RWPE2 (cell line): ENCODE measurements at regions not wholly inside any gene's neighbourhood (a gene's known extent, or its start where the extent isn't known, plus 50 kb on each side); places are given as distances from the start of the nearest gene placed in this dataset.

ENCODE experiments used
- ATAC-seq: fragments of 200-7000 bp; cut with Tn5 transposase; 3 replicates; pipeline ENCODE4 v1.9.1; 2021; ENCODE audit warnings: low read depth
- DNase-seq: peaks from one replicate; pipeline ENCODE4 v3.0.0-alpha.2; 2020; ENCODE audit warnings: low spot score
- H3K27ac ChIP-seq: fragments of 450-650 bp; 2 replicates; pipeline ENCODE4 v1.5.1; 2017; ENCODE audit warnings: mild to moderate bottlenecking; ENCODE audit not compliant: poor library complexity, severe bottlenecking
- H3K27me3 ChIP-seq: fragments of 250-450 bp; sonication (Bioruptor Pico); 2 replicates; pipeline ENCODE4 v1.5.1; 2021; ENCODE audit warnings: mild to moderate bottlenecking, moderate library complexity; ENCODE audit not compliant: insufficient read depth, poor library complexity, severe bottlenecking
- H3K36me3 ChIP-seq: fragments of 250-450 bp; sonication (Bioruptor Pico); 2 replicates; pipeline ENCODE4 v1.5.1; 2020; ENCODE audit warnings: low read depth, mild to moderate bottlenecking, moderate library complexity
- H3K4me1 ChIP-seq: fragments of 250-450 bp; sonication (Bioruptor Pico); 2 replicates; pipeline ENCODE4 v1.5.1; 2021; ENCODE audit warnings: mild to moderate bottlenecking, moderate library complexity; ENCODE audit not compliant: insufficient read depth, poor library complexity, severe bottlenecking
- H3K4me3 ChIP-seq: fragments of 250-450 bp; sonication (Bioruptor Pico); 2 replicates; pipeline ENCODE4 v1.5.1; 2021; ENCODE audit warnings: mild to moderate bottlenecking, moderate library complexity; ENCODE audit not compliant: severe bottlenecking
- H3K9me3 ChIP-seq: fragments of 250-450 bp; sonication (Bioruptor Pico); 2 replicates; pipeline ENCODE4 v1.5.1; 2021; ENCODE audit warnings: mild to moderate bottlenecking, moderate library complexity; ENCODE audit not compliant: severe bottlenecking
- TF ChIP-seq, protein P1 (sequence below): fragments of 450-650 bp; IDR thresholded peaks from one replicate; pipeline ENCODE4 v1.5.1; 2017; ENCODE audit warnings: mild to moderate bottlenecking, moderate library complexity; ENCODE audit not compliant: poor library complexity, severe bottlenecking

DNA sequence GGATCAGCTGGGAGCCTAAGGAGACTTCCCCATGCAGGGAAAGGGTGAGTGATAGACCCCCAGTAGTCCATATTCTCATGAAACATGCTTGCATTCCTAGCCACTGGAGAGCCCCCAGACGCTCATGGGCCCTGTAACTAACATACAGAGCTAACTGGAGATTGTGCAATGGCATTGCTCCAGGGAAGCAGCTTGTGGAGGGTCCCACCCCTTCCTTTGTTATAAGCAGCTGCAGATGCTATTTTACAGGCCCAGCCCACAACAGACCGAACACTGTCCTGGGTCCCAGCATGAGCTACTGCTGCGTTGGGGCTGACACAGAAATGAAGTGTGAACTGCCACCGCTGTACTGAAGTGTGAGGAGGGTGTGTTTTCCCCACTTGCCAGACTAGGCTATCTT is 1465.7 kb upstream of the DIAPH2 start:
- no peaks in the 10 kb centered on the region for H3K27me3 ChIP-seq
- no peak for ATAC-seq
- no peaks in the 10 kb centered on the region for H3K4me1 ChIP-seq
- no peak for DNase-seq
- TF ChIP-seq, protein P1, sequence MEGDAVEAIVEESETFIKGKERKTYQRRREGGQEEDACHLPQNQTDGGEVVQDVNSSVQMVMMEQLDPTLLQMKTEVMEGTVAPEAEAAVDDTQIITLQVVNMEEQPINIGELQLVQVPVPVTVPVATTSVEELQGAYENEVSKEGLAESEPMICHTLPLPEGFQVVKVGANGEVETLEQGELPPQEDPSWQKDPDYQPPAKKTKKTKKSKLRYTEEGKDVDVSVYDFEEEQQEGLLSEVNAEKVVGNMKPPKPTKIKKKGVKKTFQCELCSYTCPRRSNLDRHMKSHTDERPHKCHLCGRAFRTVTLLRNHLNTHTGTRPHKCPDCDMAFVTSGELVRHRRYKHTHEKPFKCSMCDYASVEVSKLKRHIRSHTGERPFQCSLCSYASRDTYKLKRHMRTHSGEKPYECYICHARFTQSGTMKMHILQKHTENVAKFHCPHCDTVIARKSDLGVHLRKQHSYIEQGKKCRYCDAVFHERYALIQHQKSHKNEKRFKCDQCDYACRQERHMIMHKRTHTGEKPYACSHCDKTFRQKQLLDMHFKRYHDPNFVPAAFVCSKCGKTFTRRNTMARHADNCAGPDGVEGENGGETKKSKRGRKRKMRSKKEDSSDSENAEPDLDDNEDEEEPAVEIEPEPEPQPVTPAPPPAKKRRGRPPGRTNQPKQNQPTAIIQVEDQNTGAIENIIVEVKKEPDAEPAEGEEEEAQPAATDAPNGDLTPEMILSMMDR = no peak
- no peak overlapping the region for H3K4me3 ChIP-seq
- H3K27ac ChIP-seq = no peak overlapping the region
- H3K9me3 ChIP-seq = no peaks in the 10 kb centered on the region
- H3K36me3 ChIP-seq = no peaks in the 10 kb centered on the region

DNA sequence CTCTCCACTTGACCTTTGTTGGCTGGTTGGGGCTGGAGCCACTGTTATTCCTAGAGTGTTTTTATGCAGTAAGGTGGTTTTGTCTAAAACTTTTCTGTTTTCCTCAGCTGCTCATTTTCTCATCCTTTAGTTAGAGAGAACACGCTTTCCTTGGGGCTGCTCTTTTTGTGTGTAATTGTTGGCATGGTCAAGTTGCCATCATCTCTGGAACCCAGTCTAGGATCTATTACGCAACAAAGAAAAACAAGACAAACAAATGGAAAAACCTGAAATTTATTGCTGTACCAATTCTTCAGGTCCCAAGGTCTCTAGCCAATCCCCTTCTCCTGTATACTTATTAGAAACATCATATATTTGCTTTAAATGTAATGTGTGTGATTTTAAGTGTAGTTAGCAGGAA is 1436.3 kb upstream of the DIAPH2 start:
- Histone ChIP-seq H3K9me3 (no peaks in the 10 kb centered on the region), H3K27me3 (no peaks in the 10 kb centered on the region), H3K4me1 (no peaks in the 10 kb centered on the region), H3K4me3 (no peak overlapping the region), H3K27ac (no peak overlapping the region), H3K36me3 (no peaks in the 10 kb centered on the region)
- TF ChIP-seq, protein P1 = no peak
- DNase-seq (no peak), ATAC-seq (no peak)

DNA sequence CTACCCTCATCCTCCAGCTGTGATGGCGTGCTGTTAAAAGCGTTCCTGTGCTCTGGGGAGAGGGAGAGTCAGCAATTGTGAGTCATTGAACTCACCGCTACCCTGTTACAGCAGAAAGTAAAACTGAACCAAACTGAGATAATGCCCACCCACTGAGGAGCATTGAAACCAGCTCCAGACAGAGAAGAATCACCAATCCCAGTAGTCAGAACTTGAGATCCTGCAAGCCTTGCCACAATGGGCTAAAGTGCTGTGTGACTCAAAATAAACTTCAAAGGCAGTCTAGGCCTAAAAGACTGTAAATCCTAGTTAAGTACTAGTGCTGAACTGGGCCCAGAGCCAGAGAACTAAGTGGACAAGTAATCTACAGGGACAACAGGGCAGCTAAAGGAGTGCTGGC is 1394.2 kb upstream of the DIAPH2 start:
- Histone ChIP-seq H3K27me3 (no peaks in the 10 kb centered on the region), H3K9me3 (no peaks in the 10 kb centered on the region), H3K27ac (no peak overlapping the region), H3K4me3 (no peak overlapping the region), H3K36me3 (no peaks in the 10 kb centered on the region), H3K4me1 (no peaks in the 10 kb centered on the region)
- TF ChIP-seq, protein P1 = no peak
- ATAC-seq (no peak), DNase-seq (no peak)

DNA sequence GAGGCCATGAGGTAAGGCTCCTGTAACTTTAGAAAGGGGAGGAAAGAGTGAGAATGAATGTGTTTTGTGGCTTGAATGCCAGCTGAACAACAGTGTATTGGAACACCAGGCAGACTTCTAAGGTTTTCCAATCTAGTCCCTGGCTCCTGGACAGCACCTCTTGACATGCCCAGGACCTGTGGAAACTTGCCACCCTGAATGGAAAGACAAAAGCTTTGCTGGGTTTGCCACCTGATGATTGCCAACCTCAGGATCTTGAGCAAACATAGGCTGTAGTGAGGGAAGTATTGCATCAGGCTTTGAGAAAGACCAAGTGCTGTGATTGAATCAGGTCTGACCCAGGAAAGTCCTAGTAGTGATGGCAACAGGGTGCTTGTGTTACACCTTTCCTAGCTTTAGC is 1393.1 kb upstream of the DIAPH2 start:
- H3K36me3 ChIP-seq = no peaks in the 10 kb centered on the region
- ATAC-seq = no peak; the same call in 2 of the 3 replicates

GRCh38 chrX:95318882-95319281 is 1365.8 kb upstream of the DIAPH2 start:
- Histone ChIP-seq H3K27me3 (no peaks in the 10 kb centered on the region), H3K9me3 (no peaks in the 10 kb centered on the region), H3K4me3 (no peak overlapping the region), H3K36me3 (no peaks in the 10 kb centered on the region), H3K4me1 (no peaks in the 10 kb centered on the region), H3K27ac (no peak overlapping the region)
- TF ChIP-seq, protein P1 = peak; percentile 37
- no peak for ATAC-seq
- no peak for DNase-seq

More for the DNA sequence above, 1393.1 kb upstream of the DIAPH2 start:
- Histone ChIP-seq H3K27ac (no peak overlapping the region), H3K4me1 (no peaks in the 10 kb centered on the region), H3K9me3 (no peaks in the 10 kb centered on the region), H3K4me3 (no peak overlapping the region), H3K27me3 (no peaks in the 10 kb centered on the region)
- TF ChIP-seq, protein P1 = no peak
- DNase-seq = no peak
